Ectodermal cell (in vitro differentiated cells): ENCODE measurements at regions not wholly inside any gene's neighbourhood (a gene's known extent, or its start where the extent isn't known, plus 50 kb on each side); places are given as distances from the start of the nearest gene placed in this dataset.

Experiments used
- H3K27ac ChIP-seq: 2 replicates; pipeline ENCODE4 v1.7.0; 2013; ENCODE audit warnings: mild to moderate bottlenecking, low read depth, low read length; ENCODE audit not compliant: insufficient read depth, poor library complexity, severe bottlenecking
- H3K27me3 ChIP-seq: 2 replicates; pipeline ENCODE4 v1.7.0; 2013; ENCODE audit warnings: mild to moderate bottlenecking, low read length; ENCODE audit not compliant: insufficient read depth, control insufficient read depth, poor library complexity, severe bottlenecking
- H3K36me3 ChIP-seq: one replicate; pipeline ENCODE4 v1.7.0; 2013; ENCODE audit warnings: low read length; ENCODE audit not compliant: control insufficient read depth, insufficient read depth
- H3K4me1 ChIP-seq: one replicate; pipeline ENCODE4 v1.7.0; 2013; ENCODE audit warnings: low read length; ENCODE audit not compliant: control insufficient read depth, insufficient read depth
- H3K4me3 ChIP-seq: 2 replicates; pipeline ENCODE4 v1.7.0; 2013; ENCODE audit warnings: low read depth, low read length, control low read depth; ENCODE audit not compliant: insufficient read depth
- H3K9me3 ChIP-seq: 2 replicates; pipeline ENCODE4 v1.7.0; 2013; ENCODE audit warnings: mild to moderate bottlenecking, low read length, moderate library complexity; ENCODE audit not compliant: control insufficient read depth
- WGBS, 2 experiments: methylation state at CpG; one replicate each; pipeline ENCODE4 v1.1.7; 2013; ENCODE audit warnings: missing lambda C conversion rate in 2 of 2; 5-methylcytosine and 5-hydroxymethylcytosine counted together

DNA sequence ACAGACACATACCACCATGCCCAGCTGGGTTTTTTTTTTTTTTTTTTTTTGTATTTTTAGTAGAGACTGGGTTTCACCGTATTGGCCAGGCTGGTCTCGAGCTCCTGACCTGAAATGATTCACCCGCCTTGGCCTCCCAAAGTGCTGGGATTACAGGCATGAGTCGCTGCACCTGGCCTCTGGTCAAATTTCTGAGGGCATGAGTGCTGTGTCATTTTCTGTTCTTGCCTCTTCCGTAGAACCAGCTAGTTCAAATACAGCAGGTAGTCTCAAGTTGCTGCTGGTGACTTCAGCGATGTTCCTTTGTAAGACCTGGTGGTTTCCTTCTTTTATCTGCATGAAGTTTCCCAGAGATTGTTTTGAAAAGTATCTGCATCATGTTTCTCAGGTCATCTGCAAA, 134.8 kb upstream of the SHH start:
- 85 to 88% methylated on average over 6 of the region's 6 CpGs for WGBS, 2 experiments
- Histone ChIP-seq H3K9me3 (no peaks in the 10 kb centered on the region), H3K27ac (no peak overlapping the region), H3K4me1 (no peaks in the 10 kb centered on the region), H3K4me3 (no peak overlapping the region), H3K36me3 (no peaks in the 10 kb centered on the region), H3K27me3 (no peaks in the 10 kb centered on the region)

DNA sequence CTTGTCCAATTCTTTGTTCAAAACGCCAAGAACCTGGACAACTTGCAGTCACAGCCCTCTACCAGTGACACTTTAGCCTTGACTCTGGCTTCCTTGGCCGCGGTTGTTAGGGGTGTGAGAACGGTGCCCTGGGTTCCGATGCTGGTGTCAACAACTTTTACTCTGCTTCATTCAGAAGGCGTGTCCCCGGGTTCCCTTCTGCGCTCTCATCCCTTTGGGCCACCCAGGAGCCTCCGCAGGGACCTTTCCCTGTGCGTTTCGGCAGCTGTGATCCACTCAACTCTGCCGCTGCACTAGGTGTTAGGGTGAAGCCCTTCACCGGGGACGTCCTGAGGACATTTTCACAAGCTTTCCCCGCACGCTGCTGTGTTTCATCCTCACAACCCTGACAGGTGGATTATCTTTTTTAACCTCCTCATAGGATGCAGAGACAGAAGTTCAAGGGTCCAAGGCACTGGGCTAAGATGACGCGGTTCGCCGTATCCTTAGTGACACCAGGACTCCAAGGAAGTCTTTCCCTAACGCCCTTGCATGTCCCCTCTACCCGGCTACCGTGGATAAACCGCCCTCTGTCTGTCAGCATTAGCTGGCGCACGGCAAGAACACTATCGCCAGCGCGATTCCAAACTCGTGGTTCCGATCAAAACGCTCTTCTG, 133.5 kb upstream of the SHH start:
- Histone ChIP-seq H3K27ac (no peak overlapping the region), H3K4me1 (no peaks in the 10 kb centered on the region), H3K9me3 (no peaks in the 10 kb centered on the region), H3K36me3 (no peaks in the 10 kb centered on the region), H3K4me3 (no peak overlapping the region), H3K27me3 (no peaks in the 10 kb centered on the region)
- WGBS, 2 experiments = 95% methylated on average over 32 of the region's 32 CpGs

DNA sequence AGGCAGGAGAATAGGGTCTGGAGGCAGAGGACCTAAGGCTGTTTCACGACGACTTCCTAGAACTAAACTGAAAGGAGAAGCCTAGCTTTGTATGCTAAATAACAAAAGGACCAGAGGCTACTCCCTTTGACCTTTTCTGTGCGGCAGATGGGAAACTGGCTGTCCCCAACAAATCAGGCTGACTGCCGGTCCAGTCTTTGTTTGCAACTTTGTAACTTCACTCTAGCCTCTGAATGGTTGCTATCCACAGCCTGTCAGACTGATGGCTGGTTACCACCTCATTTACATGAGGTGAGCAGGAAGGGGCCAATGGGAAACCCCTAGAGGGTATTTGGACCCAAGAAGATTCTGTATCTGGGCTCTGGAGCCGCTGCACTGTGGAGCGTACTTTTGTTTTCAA, 132.6 kb upstream of the SHH start:
- 63 to 66% methylated on average over 6 of the region's 6 CpGs for WGBS, 2 experiments
- Histone ChIP-seq H3K27me3 (no peaks in the 10 kb centered on the region), H3K27ac (no peak overlapping the region), H3K4me3 (no peak overlapping the region), H3K4me1 (no peaks in the 10 kb centered on the region), H3K36me3 (no peaks in the 10 kb centered on the region), H3K9me3 (no peaks in the 10 kb centered on the region)

DNA sequence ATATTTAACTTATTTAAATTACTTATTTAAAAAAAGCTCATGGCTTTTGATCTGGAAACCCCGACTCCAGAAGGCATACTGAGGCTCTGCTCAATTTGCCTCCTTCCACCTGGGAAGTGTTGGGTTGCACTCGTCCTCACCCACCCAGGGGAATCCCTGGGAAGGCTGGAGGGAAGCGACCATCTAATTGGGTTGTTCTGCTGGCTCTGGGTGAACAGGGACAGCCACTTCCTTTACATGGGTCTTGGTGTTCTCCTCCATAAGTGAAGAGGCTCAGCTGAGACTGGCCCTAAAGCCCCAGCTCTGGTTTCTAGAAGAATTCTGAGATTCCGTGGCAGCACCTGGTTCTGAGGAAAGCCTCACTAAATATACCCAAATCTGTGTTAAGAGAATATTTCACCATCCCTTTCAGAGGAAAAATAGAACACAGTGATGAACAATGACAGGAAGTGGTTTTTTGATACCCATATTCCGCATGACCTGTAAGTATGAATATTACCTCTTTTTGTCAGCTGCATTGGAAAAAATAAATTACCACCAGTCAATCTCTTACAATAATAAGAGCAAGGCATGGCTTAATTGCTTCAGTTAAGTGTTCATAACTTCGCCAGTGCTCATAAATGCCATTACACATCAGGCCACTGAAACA, 131.1 kb upstream of the SHH start:
- H3K27me3 ChIP-seq = no peaks in the 10 kb centered on the region
- no peaks in the 10 kb centered on the region for H3K36me3 ChIP-seq
- H3K4me3 ChIP-seq = no peak overlapping the region
- 94 to 95% methylated on average over 5 to 6 of the region's 6 CpGs for WGBS, 2 experiments
- no peaks in the 10 kb centered on the region for H3K9me3 ChIP-seq
- no peaks in the 10 kb centered on the region for H3K4me1 ChIP-seq
- no peak overlapping the region for H3K27ac ChIP-seq

DNA sequence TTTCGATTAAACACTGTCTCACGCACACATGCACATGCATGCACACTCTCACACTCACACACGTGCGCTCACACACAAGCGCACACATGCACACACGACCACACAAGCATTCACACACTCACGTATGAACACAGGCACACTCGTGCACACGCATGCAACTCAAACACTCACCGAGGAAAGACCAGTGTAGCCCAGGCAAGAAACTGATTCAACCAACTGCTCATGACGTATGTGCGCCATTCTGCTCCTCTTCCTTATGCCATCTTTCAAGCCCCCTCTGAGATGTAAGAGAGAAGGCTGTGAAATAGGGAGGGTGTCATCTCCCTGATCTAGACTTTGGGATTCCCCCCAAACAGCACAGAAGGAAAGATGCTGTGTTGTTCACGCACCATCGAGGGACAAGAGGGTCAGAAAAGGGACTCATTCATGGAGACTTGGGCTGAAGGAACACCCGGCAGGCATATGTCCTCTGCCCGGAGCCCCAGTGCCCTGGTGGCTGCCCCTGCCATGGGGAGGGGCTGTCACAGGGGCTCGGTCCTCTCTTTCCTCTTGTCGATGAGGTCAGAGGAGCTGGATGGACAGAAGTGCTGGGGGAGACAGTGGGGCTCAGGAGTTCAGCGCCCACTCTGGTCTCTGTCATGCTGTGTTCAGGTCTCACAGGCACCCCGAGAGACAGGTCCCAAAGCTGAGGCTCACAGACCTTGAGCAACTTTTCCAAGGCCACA, 130.1 kb upstream of the SHH start:
- H3K4me3 ChIP-seq = no peak overlapping the region
- 91 to 92% methylated on average over 20 of the region's 20 CpGs for WGBS, 2 experiments
- no peak overlapping the region for H3K27ac ChIP-seq
- H3K4me1 ChIP-seq = no peaks in the 10 kb centered on the region
- no peaks in the 10 kb centered on the region for H3K36me3 ChIP-seq
- H3K9me3 ChIP-seq = no peaks in the 10 kb centered on the region
- no peaks in the 10 kb centered on the region for H3K27me3 ChIP-seq

DNA sequence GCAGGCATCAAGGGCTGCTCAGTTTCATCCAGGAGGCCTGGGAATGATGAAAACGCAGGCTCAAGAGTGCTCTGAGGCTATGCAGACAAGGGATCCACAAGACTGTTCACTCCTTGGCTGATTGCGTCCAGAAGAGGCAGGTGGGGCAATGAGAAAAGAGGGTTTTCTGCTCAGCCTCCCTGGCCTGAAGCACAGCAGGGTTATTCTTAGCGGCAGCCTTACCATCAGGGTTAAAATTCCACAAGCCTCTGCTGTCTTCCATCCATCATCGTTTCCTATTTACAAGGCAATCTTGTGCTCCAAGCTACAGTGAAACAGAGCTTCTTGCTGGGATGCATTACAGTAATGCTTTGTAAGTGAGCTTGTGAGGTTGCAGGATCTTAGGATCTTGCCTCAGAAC, 129.4 kb upstream of the SHH start:
- Histone ChIP-seq H3K27me3 (no peaks in the 10 kb centered on the region), H3K36me3 (no peaks in the 10 kb centered on the region), H3K4me1 (no peaks in the 10 kb centered on the region), H3K27ac (no peak overlapping the region), H3K4me3 (no peak overlapping the region), H3K9me3 (no peaks in the 10 kb centered on the region)
- WGBS, 2 experiments = 68% methylated on average over 4 of the region's 4 CpGs

DNA sequence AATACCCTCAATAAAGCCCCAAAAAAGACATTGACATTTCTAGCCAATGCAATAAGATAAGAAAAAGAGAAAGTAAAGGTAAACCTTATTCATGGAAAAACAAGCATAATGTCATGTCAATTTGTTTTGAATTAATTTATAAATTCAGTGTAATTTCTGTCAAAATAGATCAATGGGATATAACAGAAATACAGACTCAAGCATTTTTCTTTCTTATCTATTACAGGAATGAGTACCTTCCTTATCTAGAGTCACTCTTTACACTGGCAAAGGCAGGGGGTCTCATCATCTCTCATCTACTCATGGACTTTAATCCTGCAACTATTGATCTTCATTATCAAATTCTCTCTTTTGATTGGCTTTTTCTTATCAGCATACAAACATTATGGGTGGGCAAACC, 127.1 kb upstream of the SHH start:
- H3K4me1 ChIP-seq = no peaks in the 10 kb centered on the region
- no peaks in the 10 kb centered on the region for H3K9me3 ChIP-seq
- no peaks in the 10 kb centered on the region for H3K27me3 ChIP-seq
- H3K36me3 ChIP-seq = no peaks in the 10 kb centered on the region
- no peak overlapping the region for H3K4me3 ChIP-seq
- H3K27ac ChIP-seq = no peak overlapping the region

DNA sequence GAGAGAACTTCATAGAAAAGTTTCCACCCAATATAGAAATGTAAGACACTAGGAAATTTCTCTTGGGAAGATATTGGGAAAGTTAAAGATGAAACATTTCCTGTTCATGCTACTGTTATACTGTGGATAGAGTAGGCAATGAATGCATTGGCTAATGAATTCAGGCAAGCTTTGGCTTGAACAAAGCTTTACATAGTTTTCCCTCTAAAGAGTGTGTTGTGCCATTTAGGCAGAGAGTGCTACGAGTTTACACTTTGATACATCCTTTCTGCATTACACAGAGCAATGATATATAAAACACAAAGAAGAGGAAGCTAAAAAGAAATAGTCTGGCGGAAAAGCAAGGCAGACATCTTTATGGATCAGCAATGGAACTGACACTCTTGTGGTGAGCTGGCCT, 125.9 kb upstream of the SHH start:
- 0 to 50% methylated on average over 1 to 2 of the region's 2 CpGs for WGBS, 2 experiments

DNA sequence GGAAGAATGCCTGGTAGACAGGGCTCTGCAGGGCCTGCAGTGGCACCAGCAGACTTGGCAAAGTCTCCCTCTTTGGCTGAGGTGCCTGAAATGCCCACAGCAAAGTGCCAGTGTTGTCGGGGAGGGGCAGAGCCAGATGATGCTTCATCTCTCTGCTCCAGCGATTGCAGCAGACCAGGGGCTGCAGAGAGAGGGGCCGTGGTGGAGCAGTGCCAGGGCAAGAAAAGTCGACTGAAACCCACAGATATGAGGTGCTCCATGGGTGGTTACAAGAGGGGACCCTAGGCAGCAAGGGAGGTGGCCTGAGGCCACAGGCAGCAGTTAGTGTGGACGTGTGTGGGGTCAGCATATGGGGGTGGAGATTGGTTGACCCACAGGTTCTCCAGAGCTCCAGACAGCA, 123.5 kb upstream of the SHH start:
- H3K27ac ChIP-seq = no peak overlapping the region
- no peaks in the 10 kb centered on the region for H3K27me3 ChIP-seq
- WGBS, 2 experiments = 72 to 74% methylated on average over 5 of the region's 5 CpGs
- no peaks in the 10 kb centered on the region for H3K9me3 ChIP-seq
- H3K4me1 ChIP-seq = no peaks in the 10 kb centered on the region
- no peaks in the 10 kb centered on the region for H3K36me3 ChIP-seq
- no peak overlapping the region for H3K4me3 ChIP-seq

More for the DNA sequence above, 125.9 kb upstream of the SHH start:
- H3K27me3 ChIP-seq = no peaks in the 10 kb centered on the region
- H3K36me3 ChIP-seq = no peaks in the 10 kb centered on the region
- H3K4me3 ChIP-seq = no peak overlapping the region
- no peaks in the 10 kb centered on the region for H3K4me1 ChIP-seq
- H3K27ac ChIP-seq = no peak overlapping the region
- no peaks in the 10 kb centered on the region for H3K9me3 ChIP-seq

DNA sequence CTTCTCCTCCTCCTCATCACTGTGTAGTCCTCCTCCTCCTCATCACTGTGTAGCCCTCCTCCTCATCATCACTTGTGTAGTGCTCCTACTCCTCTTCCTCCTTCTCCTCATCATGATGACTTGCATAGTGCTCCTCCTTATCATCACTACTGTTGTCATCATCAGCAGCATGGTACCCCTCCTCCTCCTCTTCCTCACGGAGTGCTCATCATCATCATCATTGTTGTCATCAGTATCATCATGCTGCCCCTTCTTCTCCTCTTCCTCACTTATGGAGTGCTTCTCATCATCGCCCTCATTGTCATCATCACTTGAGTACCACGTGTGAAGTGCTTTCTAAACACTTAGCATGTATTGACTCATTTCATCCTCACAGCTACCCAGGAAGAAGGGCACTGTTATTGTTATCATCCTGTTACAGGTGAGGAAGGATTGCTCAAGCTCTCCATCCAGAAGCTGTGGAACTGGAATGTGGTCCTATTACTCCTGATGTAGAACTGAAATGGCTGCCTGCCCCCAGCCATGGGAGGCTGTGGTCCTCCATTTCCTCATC, 122.8 kb upstream of the SHH start:
- Histone ChIP-seq H3K9me3 (no peaks in the 10 kb centered on the region), H3K4me1 (no peaks in the 10 kb centered on the region), H3K27me3 (no peaks in the 10 kb centered on the region), H3K4me3 (no peak overlapping the region), H3K27ac (no peak overlapping the region), H3K36me3 (no peaks in the 10 kb centered on the region)
- WGBS, 2 experiments = 85 to 90% methylated on average over 3 of the region's 3 CpGs
